B cell (primary cell): ENCODE measurements at regions not wholly inside any gene's neighbourhood (a gene's known extent, or its start where the extent isn't known, plus 50 kb on each side); places are given as distances from the start of the nearest gene placed in this dataset.

Experiments
- ATAC-seq: fragments of 200-7000 bp; cut with Tn5 transposase; one replicate; pipeline ENCODE4 v1.10.0; 2021; ENCODE audit warnings: low read depth, mild to moderate bottlenecking, moderate number of reproducible peaks, moderate library complexity
- CTCF ChIA-PET: fragments of 350-600 bp; sonication (Branson Sonifier 250); formaldehyde crosslinking; loops from one replicate; lab custom pipeline; 2021; ENCODE audit warnings: antibody characterized with exemption, inconsistent platforms; lab: Charles Lee
- POLR2A ChIA-PET: fragments of 350-600 bp; sonication (Branson Sonifier 250); formaldehyde crosslinking; loops from one replicate; lab custom pipeline; 2021; ENCODE audit warnings: antibody characterized with exemption; lab: Charles Lee
- DNase-seq: peaks from one replicate; pipeline ENCODE4 v3.0.0; 2013
- H2AFZ ChIP-seq: 2 replicates; pipeline ENCODE4 v1.6.1; 2012; ENCODE audit warnings: mild to moderate bottlenecking, low read depth, low read length; ENCODE audit not compliant: insufficient read depth, poor library complexity, severe bottlenecking
- H3K27ac ChIP-seq, 2 donors: 1 replicate in 1 of 2; 2 replicates in 1 of 2; pipeline ENCODE4 v1.5.1; 2012 to 2013; ENCODE audit warnings: low read length in 2 of 2, mild to moderate bottlenecking in 2 of 2, moderate library complexity in 1 of 2
- H3K27me3 ChIP-seq, 4 experiments: fragments of 200-600 bp in 1 of 4; sonication (generic) in 1 of 4; replicated peaks in 1 of 4; 1 replicate in 2 of 4; 2 replicates in 2 of 4; pipeline versions ENCODE4 v1.6.1 to v1.7.0; 2013 to 2016; ENCODE audit warnings: low read length in 3 of 4, mild to moderate bottlenecking in 2 of 4, mixed read lengths in 1 of 4, moderate library complexity in 1 of 4; ENCODE audit not compliant: insufficient read depth in 4 of 4, control insufficient read depth in 3 of 4; ENCODE audit errors: control extremely low read depth in 1 of 4
- H3K36me3 ChIP-seq, 2 experiments: replicated peaks in 1 of 2; 1 replicate in 1 of 2; 2 replicates in 1 of 2; pipeline versions ENCODE4 v1.6.1 to v1.7.1; 2013; ENCODE audit warnings: low read length in 1 of 2; ENCODE audit not compliant: insufficient read depth in 2 of 2, control insufficient read depth in 1 of 2; ENCODE audit errors: control extremely low read depth in 1 of 2, extremely low read depth in 1 of 2
- H3K4me1 ChIP-seq, 2 donors: fragments of 200-600 bp in 1 of 2; sonication (generic) in 1 of 2; 1 replicate in 1 of 2; 2 replicates in 1 of 2; pipeline versions ENCODE4 v1.5.1 to v1.6.1; 2013 to 2017; ENCODE audit warnings: low read length in 2 of 2; ENCODE audit not compliant: control insufficient read depth in 2 of 2, insufficient read depth in 2 of 2
- H3K4me2 ChIP-seq: replicated peaks from 2 replicates; pipeline ENCODE3; 2012; ENCODE audit warnings: mild to moderate bottlenecking, low read depth, low read length; ENCODE audit not compliant: poor library complexity, severe bottlenecking
- H3K4me3 ChIP-seq, 5 experiments: fragments of 200-600 bp in 1 of 5; sonication (generic) in 1 of 5; 1 replicate in 3 of 5; 2 replicates in 2 of 5; pipeline versions ENCODE4 v1.5.1 to v1.7.0; 2011 to 2016; ENCODE audit warnings: low read length in 4 of 5, mild to moderate bottlenecking in 4 of 5, low read depth in 2 of 5, control low read depth in 1 of 5, moderate library complexity in 1 of 5; ENCODE audit not compliant: insufficient read depth in 1 of 5; ENCODE audit errors: control extremely low read depth in 1 of 5, extremely low read depth in 1 of 5
- H3K79me2 ChIP-seq: fragments of 200-600 bp; sonication (generic); one replicate; pipeline ENCODE4 v1.6.0; 2016; ENCODE audit warnings: low read length; ENCODE audit not compliant: control insufficient read depth, insufficient read depth
- H3K9ac ChIP-seq: fragments of 200-600 bp; sonication (generic); 2 replicates; pipeline ENCODE4 v1.6.1; 2017; ENCODE audit warnings: mild to moderate bottlenecking, low read length, moderate library complexity
- H3K9me3 ChIP-seq, 3 donors: one replicate each; pipeline versions ENCODE4 v1.6.1 to v1.7.1; 2013; ENCODE audit warnings: low read length in 2 of 3; ENCODE audit not compliant: control insufficient read depth in 2 of 3, insufficient read depth in 1 of 3; ENCODE audit errors: control extremely low read depth in 1 of 3
- H4K20me1 ChIP-seq: 2 replicates; pipeline ENCODE4 v1.6.0; 2012; ENCODE audit warnings: mild to moderate bottlenecking, low read length; ENCODE audit not compliant: insufficient read depth, control insufficient read depth, poor library complexity, severe bottlenecking
- H3K27ac Mint-ChIP-seq: one replicate; pipeline ENCODE4 v1.8.0; 2021; ENCODE audit warnings: mixed read lengths
- H3K27me3 Mint-ChIP-seq: one replicate; pipeline ENCODE4 v1.8.0; 2021; ENCODE audit warnings: mixed read lengths
- H3K4me1 Mint-ChIP-seq: one replicate; pipeline ENCODE4 v1.8.0; 2021; ENCODE audit warnings: mixed read lengths
- H3K4me3 Mint-ChIP-seq: one replicate; pipeline ENCODE4 v1.8.0; 2021; ENCODE audit warnings: mixed read lengths
- H3K9me3 Mint-ChIP-seq: one replicate; pipeline ENCODE4 v1.8.0; 2022; ENCODE audit warnings: mixed read lengths; ENCODE audit not compliant: insufficient read depth
- EZH2 ChIP-seq: IDR thresholded peaks from 2 replicates; pipeline ENCODE4 v1.6.1; 2012; ENCODE audit warnings: borderline replicate concordance, low read depth, mild to moderate bottlenecking, moderate library complexity, low read length; ENCODE audit not compliant: insufficient read depth, poor library complexity, severe bottlenecking
- WGBS: methylation state at CpG from one replicate; pipeline ENCODE4 v1.1.5; 2013; ENCODE audit warnings: missing lambda C conversion rate; ENCODE audit not compliant: insufficient coverage; 5-methylcytosine and 5-hydroxymethylcytosine counted together
- intact Hi-C: fragments of 100-400 bp; cut with micrococcal nuclease; formaldehyde crosslinking; loops from one replicate; pipeline ENCODE4 v1.10.0; 2022
- TF ChIP-seq, protein P1 (sequence below): fragments of 200-600 bp; IDR thresholded peaks from one replicate; pipeline ENCODE4 v1.8.0; 2022; ENCODE audit warnings: antibody characterized with exemption, mild to moderate bottlenecking

GRCh38 chr10:55704950-55705349, 656.1 kb downstream of the ZWINT start:
- no peaks in the 10 kb centered on the region for H3K27me3 Mint-ChIP-seq
- WGBS = no CpG with 5 or more reads among the region's 2 CpGs

GRCh38 chr10:55668326-55668922, 692.6 kb downstream of the ZWINT start:
- no peak overlapping the region for H3K4me3 ChIP-seq
- H3K27me3 ChIP-seq = no peaks in the 10 kb centered on the region
- ChIA-PET POLR2A (no interaction called here), CTCF (no interaction called here)
- no CpG with 5 or more reads among the region's 2 CpGs for WGBS
- H3K4me3 Mint-ChIP-seq = no peak overlapping the region
- no peak for TF ChIP-seq EZH2
- TF ChIP-seq, protein P1, sequence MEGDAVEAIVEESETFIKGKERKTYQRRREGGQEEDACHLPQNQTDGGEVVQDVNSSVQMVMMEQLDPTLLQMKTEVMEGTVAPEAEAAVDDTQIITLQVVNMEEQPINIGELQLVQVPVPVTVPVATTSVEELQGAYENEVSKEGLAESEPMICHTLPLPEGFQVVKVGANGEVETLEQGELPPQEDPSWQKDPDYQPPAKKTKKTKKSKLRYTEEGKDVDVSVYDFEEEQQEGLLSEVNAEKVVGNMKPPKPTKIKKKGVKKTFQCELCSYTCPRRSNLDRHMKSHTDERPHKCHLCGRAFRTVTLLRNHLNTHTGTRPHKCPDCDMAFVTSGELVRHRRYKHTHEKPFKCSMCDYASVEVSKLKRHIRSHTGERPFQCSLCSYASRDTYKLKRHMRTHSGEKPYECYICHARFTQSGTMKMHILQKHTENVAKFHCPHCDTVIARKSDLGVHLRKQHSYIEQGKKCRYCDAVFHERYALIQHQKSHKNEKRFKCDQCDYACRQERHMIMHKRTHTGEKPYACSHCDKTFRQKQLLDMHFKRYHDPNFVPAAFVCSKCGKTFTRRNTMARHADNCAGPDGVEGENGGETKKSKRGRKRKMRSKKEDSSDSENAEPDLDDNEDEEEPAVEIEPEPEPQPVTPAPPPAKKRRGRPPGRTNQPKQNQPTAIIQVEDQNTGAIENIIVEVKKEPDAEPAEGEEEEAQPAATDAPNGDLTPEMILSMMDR = no peak
- DNase-seq (no peak), ATAC-seq (no peak)
- H3K9me3 ChIP-seq = peaks cover 0 to 9% (median 0%) of the 10 kb centered on the region in 3 donors
- H3K27ac ChIP-seq = no peak overlapping the region
- H3K36me3 ChIP-seq = no peaks in the 10 kb centered on the region
- H3K4me1 ChIP-seq = no peaks in the 10 kb centered on the region
- peaks cover 2% of the 10 kb centered on the region for H3K9me3 Mint-ChIP-seq
- no peaks in the 10 kb centered on the region for H3K79me2 ChIP-seq
- H3K4me2 ChIP-seq = no peak overlapping the region
- H2AFZ ChIP-seq = no peak overlapping the region
- H4K20me1 ChIP-seq = no peaks in the 10 kb centered on the region
- intact Hi-C loops = no loop called here
- no peaks in the 10 kb centered on the region for H3K4me1 Mint-ChIP-seq
- H3K9ac ChIP-seq = no peak overlapping the region
- no peak overlapping the region for H3K27ac Mint-ChIP-seq
- H3K27me3 Mint-ChIP-seq = no peaks in the 10 kb centered on the region

More at GRCh38 chr10:55704950-55705349, 656.1 kb downstream of the ZWINT start:
- H3K4me1 ChIP-seq = no peaks in the 10 kb centered on the region
- ChIA-PET CTCF (no interaction called here), POLR2A (no interaction called here)
- H3K9ac ChIP-seq = no peak overlapping the region
- no peak overlapping the region for H3K4me3 Mint-ChIP-seq
- peaks cover 0 to 2% (median 0%) of the 10 kb centered on the region in 3 donors for H3K9me3 ChIP-seq
- H3K27ac ChIP-seq = no peak overlapping the region
- H3K27ac Mint-ChIP-seq = no peak overlapping the region
- no peaks in the 10 kb centered on the region for H3K4me1 Mint-ChIP-seq
- no peak overlapping the region for H2AFZ ChIP-seq
- H3K9me3 Mint-ChIP-seq = no peaks in the 10 kb centered on the region
- H3K4me2 ChIP-seq = no peak overlapping the region
- H3K36me3 ChIP-seq = no peaks in the 10 kb centered on the region
- no peak overlapping the region for H3K4me3 ChIP-seq
- no peaks in the 10 kb centered on the region for H4K20me1 ChIP-seq
- no peaks in the 10 kb centered on the region for H3K79me2 ChIP-seq
- no peaks in the 10 kb centered on the region for H3K27me3 ChIP-seq
- no peak for TF ChIP-seq EZH2
- TF ChIP-seq, protein P1 = no peak
- DNase-seq = no peak
- no peak for ATAC-seq
- intact Hi-C loops = no loop called here
